IMR-90 (cell line): ENCODE measurements at regions not wholly inside any gene's neighbourhood (a gene's known extent, or its start where the extent isn't known, plus 50 kb on each side); places are given as distances from the start of the nearest gene placed in this dataset.

ENCODE experiments used
- BHLHE40 ChIP-seq: fragments of 150-350 bp; IDR thresholded peaks from 2 replicates; pipeline ENCODE4 v1.6.1; 2016; ENCODE audit warnings: mild to moderate bottlenecking, low read depth, low read length
- CEBPB ChIP-seq: IDR thresholded peaks from 2 replicates; pipeline ENCODE4 v1.6.1; 2012; ENCODE audit warnings: low read depth, low read length, improper control_type of control experiment
- CHD1 ChIP-seq: IDR thresholded peaks from 2 replicates; pipeline ENCODE4 v1.6.1; 2012; ENCODE audit warnings: low read depth, low read length, improper control_type of control experiment
- CTCF ChIP-seq: conservative IDR thresholded peaks from 2 replicates; pipeline ENCODE4 v1.5.1; 2012; ENCODE audit warnings: mild to moderate bottlenecking, low read depth, low read length, improper control_type of control experiment
- ELK1 ChIP-seq: fragments of 150-350 bp; IDR thresholded peaks from 2 replicates; pipeline ENCODE4 v1.6.1; 2016; ENCODE audit warnings: low read depth, mild to moderate bottlenecking, low read length, moderate library complexity, borderline replicate concordance
- FOS ChIP-seq: fragments of 150-350 bp; IDR thresholded peaks from 2 replicates; pipeline ENCODE4 v1.6.1; 2016; ENCODE audit warnings: low read depth, low read length
- MAFK ChIP-seq: IDR thresholded peaks from 2 replicates; pipeline ENCODE4 v1.6.1; 2012; ENCODE audit warnings: low read depth, low read length, improper control_type of control experiment
- MAZ ChIP-seq: IDR thresholded peaks from 2 replicates; pipeline ENCODE4 v1.6.1; 2012; ENCODE audit warnings: low read depth, mild to moderate bottlenecking, low read length, improper control_type of control experiment, moderate library complexity, borderline replicate concordance
- MXI1 ChIP-seq: IDR thresholded peaks from 2 replicates; pipeline ENCODE4 v1.6.1; 2012; ENCODE audit warnings: low read depth, mild to moderate bottlenecking, low read length, moderate library complexity, borderline replicate concordance
- POLR2A ChIP-seq: IDR thresholded peaks from 2 replicates; pipeline ENCODE4 v1.6.1; 2012; ENCODE audit warnings: mild to moderate bottlenecking, low read depth, low read length
- RAD21 ChIP-seq: IDR thresholded peaks from 2 replicates; pipeline ENCODE4 v1.6.1; 2012; ENCODE audit warnings: low read length, improper control_type of control experiment
- SMC3 ChIP-seq: fragments of 150-350 bp; IDR thresholded peaks from 2 replicates; pipeline ENCODE4 v1.6.1; 2016; ENCODE audit warnings: low read depth, mild to moderate bottlenecking, antibody characterized with exemption, low read length, moderate library complexity
- USF2 ChIP-seq: fragments of 150-350 bp; IDR thresholded peaks from 2 replicates; pipeline ENCODE4 v1.6.1; 2017; ENCODE audit warnings: mild to moderate bottlenecking, antibody characterized with exemption, low read length, low read depth

GRCh38 chr16:87050142-87050541, 267.1 kb downstream of the C16orf95 start:
- no peak for TF ChIP-seq CTCF
- no peak for TF ChIP-seq USF2
- TF ChIP-seq CEBPB, result no peak
- TF ChIP-seq CHD1, result no peak
- no peak for TF ChIP-seq FOS
- TF ChIP-seq POLR2A, result no peak
- TF ChIP-seq MAFK, result no peak
- TF ChIP-seq RAD21, result no peak
- TF ChIP-seq BHLHE40, result no peak
- no peak for TF ChIP-seq MXI1
- no peak for TF ChIP-seq SMC3
- TF ChIP-seq MAZ, result no peak
- TF ChIP-seq ELK1, result no peak
